ENCODE measurements at regions not wholly inside any gene's neighbourhood (a gene's known extent, or its start where the extent isn't known, plus 50 kb on each side); places are given as distances from the start of the nearest gene placed in this dataset.

GRCh38 chr7:13062631-13063030, 375.2 kb downstream of the ARL4A start:
- no peak overlapping the region for H2AFZ ChIP-seq (ENCODE audit: low read depth, low read length)
- H3K36me3 ChIP-seq (ENCODE audit: insufficient read depth, low read length) = no peaks in the 10 kb centered on the region
- H3K9me3 ChIP-seq (ENCODE audit: insufficient read depth, low read length, severe bottlenecking) = no peaks in the 10 kb centered on the region
- H3K4me1 ChIP-seq (ENCODE audit: insufficient read depth, low read length) = no peaks in the 10 kb centered on the region
- H3K9ac ChIP-seq (ENCODE audit: low read depth, low read length) = no peak overlapping the region
- TF ChIP-seq CTCF (IDR thresholded peaks at IDR 0.05; ENCODE audit: borderline replicate concordance, extremely low read depth, low read length, poor library complexity, severe bottlenecking) (no peak), EZH2 (IDR thresholded peaks at IDR 0.05; ENCODE audit: borderline replicate concordance, low read depth, low read length, severe bottlenecking) (no peak)
- H3K79me2 ChIP-seq (ENCODE audit: insufficient read depth, low read length) = no peaks in the 10 kb centered on the region
- H3K4me2 ChIP-seq (ENCODE audit: insufficient read depth, low read length) = no peak overlapping the region
- ATAC-seq (ENCODE audit: insufficient read depth, low read depth) (no peak), DNase-seq (no peak)
- H3K4me3 ChIP-seq (ENCODE audit: low read depth in 1 of 2, low read length in 2 of 2) = no peak overlapping the region
- H3K27me3 ChIP-seq (ENCODE audit: insufficient read depth, low read length, poor library complexity) = no peaks in the 10 kb centered on the region
- no peaks in the 10 kb centered on the region for H4K20me1 ChIP-seq (ENCODE audit: insufficient read depth, low read length)
- H3K27ac ChIP-seq (ENCODE audit: low read length) = no peak overlapping the region

DNA sequence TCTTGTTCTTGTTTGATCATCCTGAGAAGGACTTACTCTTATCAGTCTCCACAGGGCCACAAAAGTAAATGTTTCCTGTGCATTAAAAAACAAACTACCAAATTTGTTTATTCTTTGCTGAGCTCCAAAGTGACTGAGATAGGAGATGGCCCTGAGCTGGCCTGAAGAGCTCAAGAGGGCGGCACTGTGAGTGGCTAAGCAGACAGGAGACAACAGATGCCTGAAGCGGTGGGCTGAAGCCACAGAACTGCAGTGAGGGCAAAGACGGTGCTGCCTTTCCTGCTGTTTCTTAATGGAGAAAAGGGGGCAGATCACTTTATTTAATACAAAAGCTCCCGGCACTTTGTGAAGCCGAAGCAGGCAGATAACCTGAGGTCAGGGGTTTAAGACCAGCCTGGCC, 379.6 kb downstream of the ARL4A start:
- no peak overlapping the region for H3K4me3 ChIP-seq (ENCODE audit: low read depth in 1 of 2, low read length in 2 of 2)

GRCh38 chr7:13068032-13068431, 380.6 kb downstream of the ARL4A start:
- Histone ChIP-seq H3K36me3 (ENCODE audit: insufficient read depth, low read length) (no peaks in the 10 kb centered on the region), H2AFZ (ENCODE audit: low read depth, low read length) (no peak overlapping the region), H3K4me1 (ENCODE audit: insufficient read depth, low read length) (no peaks in the 10 kb centered on the region), H3K27me3 (ENCODE audit: insufficient read depth, low read length, poor library complexity) (no peaks in the 10 kb centered on the region), H3K4me3 (ENCODE audit: low read depth in 1 of 2, low read length in 2 of 2) (no peak overlapping the region), H3K27ac (ENCODE audit: low read length) (no peak overlapping the region), H3K4me2 (ENCODE audit: insufficient read depth, low read length) (no peak overlapping the region), H3K9ac (ENCODE audit: low read depth, low read length) (no peak overlapping the region), H3K79me2 (ENCODE audit: insufficient read depth, low read length) (no peaks in the 10 kb centered on the region), H4K20me1 (ENCODE audit: insufficient read depth, low read length) (no peaks in the 10 kb centered on the region), H3K9me3 (ENCODE audit: insufficient read depth, low read length, severe bottlenecking) (no peaks in the 10 kb centered on the region)
- DNase-seq (no peak), ATAC-seq (ENCODE audit: insufficient read depth, low read depth) (no peak)
- TF ChIP-seq CTCF (IDR thresholded peaks at IDR 0.05; ENCODE audit: borderline replicate concordance, extremely low read depth, low read length, poor library complexity, severe bottlenecking) = no peak
- no peak for TF ChIP-seq EZH2 (IDR thresholded peaks at IDR 0.05; ENCODE audit: borderline replicate concordance, low read depth, low read length, severe bottlenecking)

More for the DNA sequence above, 379.6 kb downstream of the ARL4A start:
- Histone ChIP-seq H3K27ac (ENCODE audit: low read length) (no peak overlapping the region), H3K9me3 (ENCODE audit: insufficient read depth, low read length, severe bottlenecking) (no peaks in the 10 kb centered on the region), H2AFZ (ENCODE audit: low read depth, low read length) (no peak overlapping the region), H3K4me2 (ENCODE audit: insufficient read depth, low read length) (no peak overlapping the region), H3K36me3 (ENCODE audit: insufficient read depth, low read length) (no peaks in the 10 kb centered on the region), H3K9ac (ENCODE audit: low read depth, low read length) (no peak overlapping the region), H3K27me3 (ENCODE audit: insufficient read depth, low read length, poor library complexity) (no peaks in the 10 kb centered on the region), H3K4me1 (ENCODE audit: insufficient read depth, low read length) (no peaks in the 10 kb centered on the region), H3K79me2 (ENCODE audit: insufficient read depth, low read length) (no peaks in the 10 kb centered on the region), H4K20me1 (ENCODE audit: insufficient read depth, low read length) (no peaks in the 10 kb centered on the region)
- no peak for DNase-seq
- TF ChIP-seq EZH2 (IDR thresholded peaks at IDR 0.05; ENCODE audit: borderline replicate concordance, low read depth, low read length, severe bottlenecking) = no peak
- TF ChIP-seq CTCF (IDR thresholded peaks at IDR 0.05; ENCODE audit: borderline replicate concordance, extremely low read depth, low read length, poor library complexity, severe bottlenecking) = no peak
- no peak for ATAC-seq (ENCODE audit: insufficient read depth, low read depth)

- no peak overlapping the region for H3K9ac ChIP-seq (ENCODE audit: low read depth, low read length)
- no peak overlapping the region for H3K4me3 ChIP-seq (ENCODE audit: low read depth in 1 of 2, low read length in 2 of 2)
- H4K20me1 ChIP-seq (ENCODE audit: insufficient read depth, low read length) = no peaks in the 10 kb centered on the region
- H3K36me3 ChIP-seq (ENCODE audit: insufficient read depth, low read length) = no peaks in the 10 kb centered on the region
- no peaks in the 10 kb centered on the region for H3K4me1 ChIP-seq (ENCODE audit: insufficient read depth, low read length)
- H3K27ac ChIP-seq (ENCODE audit: low read length) = no peak overlapping the region
- H3K79me2 ChIP-seq (ENCODE audit: insufficient read depth, low read length) = no peaks in the 10 kb centered on the region
- H3K27me3 ChIP-seq (ENCODE audit: insufficient read depth, low read length, poor library complexity) = no peaks in the 10 kb centered on the region
- no peaks in the 10 kb centered on the region for H3K9me3 ChIP-seq (ENCODE audit: insufficient read depth, low read length, severe bottlenecking)
- no peak for ATAC-seq (ENCODE audit: insufficient read depth, low read depth)
- no peak for DNase-seq
- H2AFZ ChIP-seq (ENCODE audit: low read depth, low read length) = no peak overlapping the region
- TF ChIP-seq EZH2 (IDR thresholded peaks at IDR 0.05; ENCODE audit: borderline replicate concordance, low read depth, low read length, severe bottlenecking) (no peak), CTCF (IDR thresholded peaks at IDR 0.05; ENCODE audit: borderline replicate concordance, extremely low read depth, low read length, poor library complexity, severe bottlenecking) (no peak)
- H3K4me2 ChIP-seq (ENCODE audit: insufficient read depth, low read length) = no peak overlapping the region
These were observed 382.4 kb downstream of the ARL4A start for GRCh38 chr7:13069841-13070240.

All from DND-41 (cell line).